Ectodermal cell (in vitro differentiated cells): ENCODE measurements at regions not wholly inside any gene's neighbourhood (a gene's known extent, or its start where the extent isn't known, plus 50 kb on each side); places are given as distances from the start of the nearest gene placed in this dataset.

Experiments
- H3K27ac ChIP-seq: 2 replicates; pipeline ENCODE4 v1.7.0; 2013; ENCODE audit warnings: mild to moderate bottlenecking, low read depth, low read length; ENCODE audit not compliant: insufficient read depth, poor library complexity, severe bottlenecking
- H3K27me3 ChIP-seq: 2 replicates; pipeline ENCODE4 v1.7.0; 2013; ENCODE audit warnings: mild to moderate bottlenecking, low read length; ENCODE audit not compliant: insufficient read depth, control insufficient read depth, poor library complexity, severe bottlenecking
- H3K36me3 ChIP-seq: one replicate; pipeline ENCODE4 v1.7.0; 2013; ENCODE audit warnings: low read length; ENCODE audit not compliant: control insufficient read depth, insufficient read depth
- H3K4me1 ChIP-seq: one replicate; pipeline ENCODE4 v1.7.0; 2013; ENCODE audit warnings: low read length; ENCODE audit not compliant: control insufficient read depth, insufficient read depth
- H3K4me3 ChIP-seq: 2 replicates; pipeline ENCODE4 v1.7.0; 2013; ENCODE audit warnings: low read depth, low read length, control low read depth; ENCODE audit not compliant: insufficient read depth
- H3K9me3 ChIP-seq: 2 replicates; pipeline ENCODE4 v1.7.0; 2013; ENCODE audit warnings: mild to moderate bottlenecking, low read length, moderate library complexity; ENCODE audit not compliant: control insufficient read depth
- WGBS, 2 experiments: methylation state at CpG; one replicate each; pipeline ENCODE4 v1.1.7; 2013; ENCODE audit warnings: missing lambda C conversion rate in 2 of 2; 5-methylcytosine and 5-hydroxymethylcytosine counted together

DNA sequence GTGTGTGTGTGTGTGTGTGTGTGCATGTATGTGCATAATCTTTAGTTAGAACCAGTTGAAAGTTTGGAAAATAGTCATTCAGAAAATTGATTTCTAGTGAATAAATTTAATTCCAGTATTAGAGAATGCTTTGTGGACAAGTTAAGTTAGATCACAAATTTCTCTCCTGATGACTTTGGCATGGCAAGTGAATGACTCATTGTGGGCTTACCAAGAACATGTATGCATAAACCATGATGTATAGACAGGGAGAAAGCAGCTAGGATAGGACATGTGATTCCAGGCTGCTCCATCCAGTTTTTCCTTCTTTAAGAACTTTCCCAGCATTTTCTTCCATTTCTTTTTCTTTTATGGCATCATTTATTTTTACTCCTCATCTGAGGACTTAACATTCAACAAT, 85.7 kb upstream of the SGCD start:
- Histone ChIP-seq H3K36me3 (no peaks in the 10 kb centered on the region), H3K9me3 (no peaks in the 10 kb centered on the region), H3K27ac (no peak overlapping the region), H3K27me3 (no peaks in the 10 kb centered on the region), H3K4me3 (no peak overlapping the region), H3K4me1 (no peaks in the 10 kb centered on the region)

DNA sequence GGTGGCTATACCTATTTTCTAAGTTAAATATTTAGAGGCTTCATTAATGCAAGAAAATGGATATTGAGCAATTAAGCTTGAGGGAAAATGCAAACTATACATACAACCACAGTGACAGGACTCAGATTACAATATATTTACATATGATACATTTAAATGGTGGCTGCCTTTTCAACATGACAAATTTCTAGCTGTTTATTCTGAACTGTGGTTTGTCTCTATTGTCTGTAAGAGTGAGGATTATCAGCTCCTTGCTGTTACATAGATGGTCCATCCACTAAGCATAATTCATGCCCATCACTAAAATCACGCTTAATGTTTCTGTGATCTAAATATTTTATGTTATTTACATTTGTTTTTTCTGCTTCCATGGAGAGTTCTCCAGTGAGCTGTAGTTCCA, 81.1 kb upstream of the SGCD start:
- no peak overlapping the region for H3K4me3 ChIP-seq
- no CpG with 5 or more reads among the region's 1 CpG for WGBS, 2 experiments
- H3K27me3 ChIP-seq: no peaks in the 10 kb centered on the region
- no peaks in the 10 kb centered on the region for H3K9me3 ChIP-seq
- no peak overlapping the region for H3K27ac ChIP-seq
- H3K36me3 ChIP-seq: no peaks in the 10 kb centered on the region
- H3K4me1 ChIP-seq: no peaks in the 10 kb centered on the region

DNA sequence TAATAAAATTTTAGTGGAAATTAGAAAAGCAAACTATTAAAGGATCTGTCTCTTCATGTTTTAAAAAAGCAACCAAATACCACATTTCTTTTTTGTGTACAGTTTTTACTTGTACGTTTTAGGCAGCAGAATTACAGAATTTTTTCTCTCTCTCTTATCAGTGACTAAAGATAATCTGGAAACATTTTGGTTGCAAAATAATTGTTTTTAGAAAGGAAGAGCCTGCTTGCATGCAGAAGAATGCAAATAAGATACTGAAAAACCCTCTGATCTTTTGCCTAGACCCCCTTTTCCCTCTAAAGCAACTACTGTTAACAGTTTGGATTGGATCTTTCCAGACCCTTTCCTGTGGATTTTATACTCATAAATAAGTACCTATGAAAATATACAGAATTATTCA, 75.9 kb upstream of the SGCD start:
- H3K9me3 ChIP-seq: no peaks in the 10 kb centered on the region
- H3K27me3 ChIP-seq: no peaks in the 10 kb centered on the region
- H3K27ac ChIP-seq: no peak overlapping the region
- H3K36me3 ChIP-seq: no peaks in the 10 kb centered on the region
- H3K4me1 ChIP-seq: no peaks in the 10 kb centered on the region
- no peak overlapping the region for H3K4me3 ChIP-seq
- WGBS, 2 experiments: 100% methylated on average over 1 of the region's 1 CpG; no CpG with 5 or more reads in 1 of the 2 experiments

DNA sequence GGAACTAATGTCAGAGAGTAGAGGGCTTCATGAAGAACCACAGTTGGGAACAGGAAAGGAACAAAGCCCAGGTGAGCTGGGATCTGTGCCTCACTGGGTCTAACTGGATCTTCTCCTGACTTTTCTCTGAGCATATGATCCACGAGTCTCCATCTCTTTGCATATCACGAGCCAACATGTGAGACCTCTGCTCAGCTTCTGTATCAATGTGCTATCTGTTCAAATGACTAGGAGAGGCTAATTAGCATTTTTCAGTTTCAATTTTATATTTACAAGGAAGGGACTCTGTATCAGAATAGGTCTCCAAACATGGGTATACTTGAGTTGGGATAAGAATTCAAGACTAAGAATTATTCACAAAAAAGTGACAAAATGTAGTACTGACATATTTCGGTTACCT, 73.8 kb upstream of the SGCD start:
- WGBS, 2 experiments: 93 to 94% methylated on average over 3 of the region's 3 CpGs
- no peaks in the 10 kb centered on the region for H3K4me1 ChIP-seq
- no peaks in the 10 kb centered on the region for H3K36me3 ChIP-seq
- no peaks in the 10 kb centered on the region for H3K27me3 ChIP-seq
- H3K4me3 ChIP-seq: no peak overlapping the region
- H3K9me3 ChIP-seq: no peaks in the 10 kb centered on the region
- no peak overlapping the region for H3K27ac ChIP-seq

DNA sequence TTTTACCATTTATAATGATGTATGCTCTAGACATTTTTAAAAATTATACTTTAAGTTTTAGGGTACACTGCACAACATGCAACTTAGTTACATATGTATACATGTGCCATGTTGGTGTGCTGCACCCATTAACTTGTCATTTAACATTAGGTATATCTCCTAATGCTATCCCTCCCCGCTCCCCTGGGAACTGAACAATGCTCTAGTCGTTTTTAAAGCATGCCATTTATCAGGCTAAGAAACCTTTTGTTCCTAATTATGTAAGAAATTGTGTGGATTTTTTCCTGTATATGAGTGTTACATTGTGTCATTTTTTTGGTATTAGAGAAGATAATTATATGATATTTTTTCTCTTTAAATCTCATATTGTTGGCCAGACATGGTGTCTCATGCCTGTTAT, 72.8 kb upstream of the SGCD start:
- H3K27me3 ChIP-seq: no peaks in the 10 kb centered on the region
- no peaks in the 10 kb centered on the region for H3K9me3 ChIP-seq
- WGBS, 2 experiments: 86 to 100% methylated on average over 1 to 2 of the region's 2 CpGs
- H3K4me3 ChIP-seq: no peak overlapping the region
- no peak overlapping the region for H3K27ac ChIP-seq
- H3K4me1 ChIP-seq: no peaks in the 10 kb centered on the region
- H3K36me3 ChIP-seq: no peaks in the 10 kb centered on the region

DNA sequence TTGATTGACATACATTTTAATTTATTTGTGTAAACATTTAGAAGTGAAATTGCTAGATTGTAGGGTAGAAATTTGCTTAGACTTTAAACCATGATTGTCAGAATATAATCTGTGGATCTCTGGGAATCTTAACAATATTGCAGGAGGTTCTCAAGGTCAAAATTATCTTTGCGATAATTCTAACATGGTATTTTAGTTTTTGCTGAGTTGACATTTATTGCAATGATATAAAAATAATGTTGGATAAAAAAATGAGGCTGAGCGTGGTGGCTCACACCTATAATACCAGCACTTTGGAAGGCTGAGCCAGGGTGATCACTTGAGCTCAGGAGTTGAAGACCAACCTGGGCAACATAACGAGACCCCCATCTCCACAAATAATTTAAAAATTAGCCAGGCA, 70.3 kb upstream of the SGCD start:
- no peak overlapping the region for H3K4me3 ChIP-seq
- no peaks in the 10 kb centered on the region for H3K36me3 ChIP-seq
- H3K27ac ChIP-seq: no peak overlapping the region
- no peaks in the 10 kb centered on the region for H3K9me3 ChIP-seq
- no peaks in the 10 kb centered on the region for H3K27me3 ChIP-seq
- H3K4me1 ChIP-seq: no peaks in the 10 kb centered on the region
- 80 to 89% methylated on average over 3 of the region's 3 CpGs for WGBS, 2 experiments

DNA sequence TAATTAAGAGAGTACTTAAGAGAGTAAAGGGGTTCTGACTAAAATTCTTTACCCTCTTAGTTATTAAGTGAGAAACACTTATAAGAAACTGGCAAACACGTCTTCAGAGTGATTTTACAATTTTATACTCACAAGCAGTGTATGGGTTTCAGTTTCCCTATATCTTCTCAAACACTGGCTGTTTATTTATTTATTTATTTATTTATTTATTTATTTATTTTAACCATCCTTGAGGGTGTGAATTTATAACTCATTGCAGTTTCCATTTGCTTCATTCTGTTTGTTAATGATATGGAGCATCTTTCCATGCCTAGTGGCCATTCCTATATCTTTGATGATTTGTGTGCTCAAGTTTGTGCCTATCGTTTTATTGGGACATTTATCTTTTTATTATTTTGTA, 68.0 kb upstream of the SGCD start:
- Histone ChIP-seq H3K27ac (no peak overlapping the region), H3K27me3 (no peaks in the 10 kb centered on the region), H3K36me3 (no peaks in the 10 kb centered on the region), H3K4me3 (no peak overlapping the region), H3K4me1 (no peaks in the 10 kb centered on the region), H3K9me3 (no peaks in the 10 kb centered on the region)
- 80% methylated on average over 1 of the region's 2 CpGs; no CpG with 5 or more reads in 1 of the 2 experiments for WGBS, 2 experiments

DNA sequence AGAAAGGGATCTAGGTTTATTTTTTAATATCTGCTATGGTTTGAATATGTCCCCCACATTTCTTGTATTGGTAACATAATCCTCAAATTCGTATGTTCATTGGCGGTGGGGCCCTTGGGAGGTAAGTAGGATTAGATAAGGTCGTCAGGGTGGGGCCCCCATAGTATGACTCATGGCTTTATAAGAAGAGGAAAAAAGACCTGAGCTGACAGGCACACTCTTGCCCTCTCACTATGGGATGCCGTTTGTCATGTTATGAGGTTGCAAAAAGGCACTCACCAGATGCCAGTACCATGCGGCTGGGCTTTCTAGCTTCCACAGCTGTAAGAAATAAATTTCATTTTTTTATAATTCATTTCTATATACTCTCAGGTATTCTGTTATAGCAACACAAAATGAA, 67.3 kb upstream of the SGCD start:
- 49 to 51% methylated on average over 5 of the region's 5 CpGs for WGBS, 2 experiments
- H3K27ac ChIP-seq: no peak overlapping the region

DNA sequence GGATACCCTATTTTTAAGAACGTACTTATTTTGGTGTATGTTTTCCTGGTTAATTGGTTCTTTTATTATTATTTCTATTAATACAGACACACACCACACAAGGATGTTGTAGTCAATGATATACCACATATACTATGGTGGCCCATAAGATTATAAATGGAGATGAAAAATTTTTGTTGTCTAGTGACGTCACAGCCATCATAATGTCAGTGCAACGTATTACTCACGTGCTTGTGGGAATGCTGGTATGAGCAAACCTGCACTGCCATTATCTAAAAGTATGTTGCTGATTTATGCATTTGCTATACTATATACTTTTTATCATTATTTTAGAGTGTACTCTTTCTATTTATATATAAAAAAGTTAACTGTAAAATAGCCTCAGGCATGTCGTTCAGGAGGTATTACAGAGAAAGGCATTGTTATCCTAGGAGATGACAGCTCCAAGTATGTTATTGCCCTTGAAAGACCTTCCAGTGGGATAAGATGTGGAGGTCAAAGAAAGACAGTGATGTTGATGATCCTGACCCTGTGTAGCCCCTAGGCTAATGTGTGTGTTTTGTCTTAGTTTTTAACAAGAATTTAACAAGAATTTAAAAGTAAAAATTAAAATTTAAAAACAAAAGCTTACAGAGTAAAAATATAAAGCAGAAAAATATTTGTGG, 65.6 kb upstream of the SGCD start:
- Histone ChIP-seq H3K9me3 (no peaks in the 10 kb centered on the region), H3K36me3 (no peaks in the 10 kb centered on the region), H3K27ac (no peak overlapping the region), H3K27me3 (no peaks in the 10 kb centered on the region), H3K4me3 (no peak overlapping the region), H3K4me1 (no peaks in the 10 kb centered on the region)
- 85 to 94% methylated on average over 4 of the region's 5 CpGs for WGBS, 2 experiments

More for the DNA sequence above, 67.3 kb upstream of the SGCD start:
- no peak overlapping the region for H3K4me3 ChIP-seq
- H3K36me3 ChIP-seq: no peaks in the 10 kb centered on the region
- H3K27me3 ChIP-seq: no peaks in the 10 kb centered on the region
- no peaks in the 10 kb centered on the region for H3K9me3 ChIP-seq
- no peaks in the 10 kb centered on the region for H3K4me1 ChIP-seq

DNA sequence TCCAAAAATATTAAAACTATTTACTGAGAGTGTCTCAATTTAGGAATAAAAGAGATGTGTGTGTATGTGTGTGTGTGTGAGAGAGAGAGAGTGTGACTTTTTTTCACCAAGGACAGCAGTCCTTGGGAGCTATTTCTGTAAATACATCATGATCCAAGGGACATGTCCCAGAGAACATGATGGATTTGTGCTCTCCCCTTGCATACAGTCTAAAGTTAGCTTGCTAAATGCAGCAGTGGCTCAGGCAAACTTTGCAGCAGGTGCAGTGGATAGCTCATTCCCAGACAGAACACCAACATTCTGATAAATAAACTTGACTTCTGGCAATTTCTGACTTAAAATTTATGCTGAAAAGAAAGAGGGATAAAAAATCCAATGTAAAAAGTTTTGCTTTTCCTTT, 55.4 kb upstream of the SGCD start:
- no peak overlapping the region for H3K4me3 ChIP-seq
- peaks cover 3% of the 10 kb centered on the region for H3K4me1 ChIP-seq
- H3K9me3 ChIP-seq: no peaks in the 10 kb centered on the region
- no peaks in the 10 kb centered on the region for H3K36me3 ChIP-seq
- no peak overlapping the region for H3K27ac ChIP-seq
- H3K27me3 ChIP-seq: no peaks in the 10 kb centered on the region

DNA sequence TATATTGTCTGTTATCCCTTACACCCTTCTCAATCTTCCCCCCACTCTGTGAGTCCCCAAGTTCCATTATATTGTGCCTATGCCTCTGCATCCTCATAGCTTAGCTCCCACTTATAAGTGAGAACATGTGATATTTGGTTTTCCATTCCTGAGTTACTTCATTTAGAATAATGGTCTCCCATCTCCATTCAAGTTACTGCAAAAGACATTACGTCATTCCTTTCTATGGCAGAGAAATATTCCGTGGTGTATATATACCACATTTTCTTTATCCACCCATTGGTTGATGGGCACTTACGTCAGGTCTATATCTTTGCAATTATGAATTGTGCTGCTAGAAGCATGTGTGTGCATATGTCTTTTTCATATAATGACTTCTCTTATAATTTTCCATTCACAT, 54.8 kb upstream of the SGCD start:
- WGBS, 2 experiments: 95 to 97% methylated on average over 2 of the region's 3 CpGs
- no peaks in the 10 kb centered on the region for H3K9me3 ChIP-seq
- H3K4me1 ChIP-seq: peaks cover 3% of the 10 kb centered on the region
- H3K4me3 ChIP-seq: no peak overlapping the region
- no peak overlapping the region for H3K27ac ChIP-seq
- no peaks in the 10 kb centered on the region for H3K36me3 ChIP-seq
- no peaks in the 10 kb centered on the region for H3K27me3 ChIP-seq
